SU-DHL-6 (cell line): ENCODE measurements at regions not wholly inside any gene's neighbourhood (a gene's known extent, or its start where the extent isn't known, plus 50 kb on each side); places are given as distances from the start of the nearest gene placed in this dataset.

Source experiments
- H2AFZ ChIP-seq: fragments of 200-600 bp; sonication (generic); 2 replicates; pipeline ENCODE4 v1.6.1; 2014; ENCODE audit warnings: low read depth, mild to moderate bottlenecking, moderate library complexity, mixed read lengths, antibody characterized with exemption, low read length; ENCODE audit not compliant: severe bottlenecking
- H3F3A ChIP-seq: fragments of 200-600 bp; shearing (Covaris generic); 2 replicates; pipeline ENCODE4 v1.6.0; 2016; ENCODE audit warnings: antibody characterized with exemption, mild to moderate bottlenecking; ENCODE audit not compliant: insufficient read depth
- H3K27ac ChIP-seq: fragments of 200-600 bp; sonication (generic); 2 replicates; pipeline ENCODE4 v1.5.1; 2016; ENCODE audit warnings: low read depth, mild to moderate bottlenecking, low read length, moderate library complexity, mixed read lengths
- H3K27me3 ChIP-seq: fragments of 200-600 bp; sonication (generic), shearing (Covaris generic); 2 replicates; pipeline ENCODE4 v1.6.0; 2014; ENCODE audit warnings: mild to moderate bottlenecking, low read length
- H3K36me3 ChIP-seq: fragments of 200-600 bp; sonication (generic); 2 replicates; pipeline ENCODE4 v1.6.1; 2014; ENCODE audit warnings: mild to moderate bottlenecking, low read length, mixed read lengths
- H3K4me2 ChIP-seq: fragments of 300-600, 200-600 bp; shearing (Covaris generic), sonication (generic); 2 replicates; pipeline ENCODE4 v1.6.0; 2014; ENCODE audit warnings: low read length, low read depth, mild to moderate bottlenecking; ENCODE audit not compliant: poor library complexity, severe bottlenecking
- H3K4me3 ChIP-seq: fragments of 200-600 bp; sonication (generic); 2 replicates; pipeline ENCODE4 v1.5.1; 2014; ENCODE audit warnings: antibody characterized with exemption, low read length, mild to moderate bottlenecking, mixed read lengths; ENCODE audit not compliant: insufficient read depth, poor library complexity, severe bottlenecking
- H3K79me2 ChIP-seq: fragments of 200-600 bp; sonication (generic); 2 replicates; pipeline ENCODE4 v1.6.1; 2014; ENCODE audit warnings: mild to moderate bottlenecking, low read length, moderate library complexity; ENCODE audit not compliant: insufficient read depth
- H3K9ac ChIP-seq: fragments of 200-600 bp; sonication (generic); 2 replicates; pipeline ENCODE4 v1.7.0; 2014; ENCODE audit warnings: mild to moderate bottlenecking, low read length
- H3K9me2 ChIP-seq: fragments of 200-600 bp; sonication (generic); replicated peaks from 2 replicates; pipeline ENCODE4 v1.6.1; 2014; ENCODE audit warnings: low read length; ENCODE audit not compliant: insufficient read depth
- H3K9me3 ChIP-seq: fragments of 200-600 bp; sonication (generic); 2 replicates; pipeline ENCODE4 v1.6.1; 2014; ENCODE audit warnings: low read length, mixed read lengths; ENCODE audit not compliant: insufficient read depth
- H4K20me1 ChIP-seq: fragments of 200-600 bp; sonication (generic); 2 replicates; pipeline ENCODE4 v1.6.1; 2014; ENCODE audit warnings: low read depth, mild to moderate bottlenecking, antibody characterized with exemption, low read length, moderate library complexity, mixed read lengths
- CTCF ChIP-seq: fragments of 200-600 bp; sonication (generic); IDR thresholded peaks from one replicate; pipeline ENCODE4 v1.5.1; 2017; ENCODE audit warnings: antibody characterized with exemption, mild to moderate bottlenecking, low read length, moderate library complexity; ENCODE audit not compliant: insufficient read depth, poor library complexity, severe bottlenecking
- EZH2phosphoT487 ChIP-seq: fragments of 200-600 bp; sonication (generic), shearing (Covaris generic); conservative IDR thresholded peaks from 2 replicates; pipeline ENCODE4 v1.6.1; 2018; ENCODE audit warnings: mild to moderate bottlenecking, antibody characterized with exemption, low read length, moderate library complexity, mixed read lengths

GRCh38 chr16:79331066-79331465, 269.5 kb downstream of the MAF start:
- H3K36me3 ChIP-seq, result no peaks in the 10 kb centered on the region
- no peak overlapping the region for H3K27ac ChIP-seq
- no peaks in the 10 kb centered on the region for H4K20me1 ChIP-seq
- no peaks in the 10 kb centered on the region for H3K79me2 ChIP-seq
- H3K9ac ChIP-seq, result no peak overlapping the region
- H3K4me3 ChIP-seq, result no peak overlapping the region
- H3K9me2 ChIP-seq, result no peaks in the 10 kb centered on the region
- H2AFZ ChIP-seq, result no peak overlapping the region
- no peak overlapping the region for H3K4me2 ChIP-seq
- no peaks in the 10 kb centered on the region for H3K9me3 ChIP-seq
- no peaks in the 10 kb centered on the region for H3K27me3 ChIP-seq
- TF ChIP-seq CTCF, result no peak
- no peak for TF ChIP-seq EZH2phosphoT487
- no peaks in the 10 kb centered on the region for H3F3A ChIP-seq

- no peaks in the 10 kb centered on the region for H4K20me1 ChIP-seq
- H3K9me3 ChIP-seq, result no peaks in the 10 kb centered on the region
- no peaks in the 10 kb centered on the region for H3K79me2 ChIP-seq
- H3K27me3 ChIP-seq, result no peaks in the 10 kb centered on the region
- no peaks in the 10 kb centered on the region for H3K36me3 ChIP-seq
- H3K4me3 ChIP-seq, result no peak overlapping the region
- no peak for TF ChIP-seq CTCF
- no peak for TF ChIP-seq EZH2phosphoT487
- H3K4me2 ChIP-seq, result no peak overlapping the region
- H2AFZ ChIP-seq, result no peak overlapping the region
- no peaks in the 10 kb centered on the region for H3K9me2 ChIP-seq
- no peak overlapping the region for H3K27ac ChIP-seq
- H3F3A ChIP-seq, result no peaks in the 10 kb centered on the region
- H3K9ac ChIP-seq, result no peak overlapping the region
Observed at GRCh38 chr16:79329967-79330366, 270.6 kb downstream of the MAF start.

GRCh38 chr16:79329166-79329521, 271.4 kb downstream of the MAF start:
- H3K27ac ChIP-seq, result no peak overlapping the region

More at GRCh38 chr16:79329166-79329521, 271.4 kb downstream of the MAF start:
- no peak overlapping the region for H3K9ac ChIP-seq
- no peaks in the 10 kb centered on the region for H3F3A ChIP-seq
- H3K79me2 ChIP-seq, result no peaks in the 10 kb centered on the region
- H3K27me3 ChIP-seq, result no peaks in the 10 kb centered on the region
- no peaks in the 10 kb centered on the region for H4K20me1 ChIP-seq
- H3K36me3 ChIP-seq, result no peaks in the 10 kb centered on the region
- TF ChIP-seq EZH2phosphoT487 (no peak), CTCF (no peak)
- H3K9me3 ChIP-seq, result no peaks in the 10 kb centered on the region
- H3K4me3 ChIP-seq, result no peak overlapping the region
- no peak overlapping the region for H2AFZ ChIP-seq
- no peak overlapping the region for H3K4me2 ChIP-seq
- no peaks in the 10 kb centered on the region for H3K9me2 ChIP-seq
